ENCODE measurements at regions not wholly inside any gene's neighbourhood (a gene's known extent, or its start where the extent isn't known, plus 50 kb on each side); places are given as distances from the start of the nearest gene placed in this dataset.

- TF ChIP-seq CREB5 (CRISPR knock-in tag; IDR thresholded peaks at IDR 0.05; ENCODE audit: low read depth): no peak
- TF ChIP-seq ARNTL (CRISPR knock-in tag; IDR thresholded peaks at IDR 0.05; ENCODE audit: borderline replicate concordance, low read depth): no peak
These were observed 78.6 kb downstream of the ARL5B start for GRCh38 chr10:18737841-18738240.
